HG03039 (cell line): ENCODE measurements at regions not wholly inside any gene's neighbourhood (a gene's known extent, or its start where the extent isn't known, plus 50 kb on each side); places are given as distances from the start of the nearest gene placed in this dataset.
"Not testable (repeated sequence)": the region's sequence is repeated elsewhere in the genome, so short reads cannot be mapped to it uniquely, and the experiment has no call there.

Source experiments
- ATAC-seq: cut with Tn5 transposase; IDR thresholded peaks from one replicate; pipeline ENCODE4 v1.9.1; 2021; ENCODE audit warnings: mild to moderate bottlenecking, moderate library complexity; ENCODE audit not compliant: unreplicated experiment

DNA sequence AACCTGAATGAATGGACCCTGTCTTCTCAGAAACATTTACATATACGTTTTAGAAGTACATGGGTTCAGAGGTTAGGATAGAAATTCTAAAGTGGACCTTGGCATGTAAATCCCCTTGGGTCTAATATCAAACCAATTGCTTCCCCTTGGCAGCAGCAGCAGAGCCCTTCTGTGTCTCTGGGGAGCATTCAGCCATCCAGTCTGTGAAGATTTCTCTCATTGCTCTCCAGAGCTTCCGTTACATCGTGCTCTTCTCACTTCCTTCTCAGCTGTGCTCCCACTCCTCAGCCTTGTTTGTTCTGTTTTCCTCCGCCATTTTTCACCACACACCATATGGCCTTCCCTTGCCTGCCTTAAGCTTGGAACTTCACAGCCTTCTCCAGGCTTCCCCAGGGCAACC is 61.5 kb upstream of the ATP1B1 start:
- ATAC-seq, result no peak

DNA sequence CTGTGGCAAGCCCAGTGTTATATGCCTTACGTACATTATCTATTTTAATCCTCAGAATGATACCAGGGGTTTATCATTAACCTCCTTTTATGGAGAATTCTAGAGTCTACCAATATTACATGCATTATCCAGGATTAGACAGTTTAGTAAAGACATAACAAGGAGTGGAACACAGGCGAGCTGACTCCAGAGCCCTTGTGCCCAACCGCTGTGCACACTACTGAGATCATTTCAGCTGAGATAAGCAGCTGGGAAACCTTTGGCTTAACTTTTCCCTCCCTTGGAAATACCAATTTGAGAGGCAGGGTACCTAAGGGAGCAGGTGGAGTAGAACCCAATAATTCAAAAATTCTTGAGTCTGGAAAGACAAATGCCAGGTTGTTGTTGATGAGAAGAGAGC is 59.8 kb upstream of the ATP1B1 start:
- ATAC-seq, result no peak

DNA sequence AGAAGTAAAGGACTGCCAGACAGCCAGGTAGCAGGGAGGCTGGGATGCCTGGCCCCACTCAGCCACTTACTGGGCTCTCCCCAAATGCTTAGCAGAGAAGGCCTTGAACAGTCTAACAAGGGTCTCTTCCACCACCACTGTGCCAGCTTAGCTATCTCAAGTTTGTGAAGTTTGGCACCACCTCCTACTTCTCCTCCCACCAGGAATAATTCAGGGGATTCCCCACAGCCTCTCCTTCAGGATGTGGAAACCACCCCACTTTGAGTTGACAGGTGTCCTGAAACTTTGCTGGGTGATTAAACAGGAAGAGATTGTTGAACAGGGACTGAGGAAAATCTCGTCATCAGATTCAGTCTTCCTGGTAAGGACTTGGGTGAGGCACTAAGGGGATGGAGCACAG is 59.4 kb upstream of the ATP1B1 start:
- no peak for ATAC-seq

DNA sequence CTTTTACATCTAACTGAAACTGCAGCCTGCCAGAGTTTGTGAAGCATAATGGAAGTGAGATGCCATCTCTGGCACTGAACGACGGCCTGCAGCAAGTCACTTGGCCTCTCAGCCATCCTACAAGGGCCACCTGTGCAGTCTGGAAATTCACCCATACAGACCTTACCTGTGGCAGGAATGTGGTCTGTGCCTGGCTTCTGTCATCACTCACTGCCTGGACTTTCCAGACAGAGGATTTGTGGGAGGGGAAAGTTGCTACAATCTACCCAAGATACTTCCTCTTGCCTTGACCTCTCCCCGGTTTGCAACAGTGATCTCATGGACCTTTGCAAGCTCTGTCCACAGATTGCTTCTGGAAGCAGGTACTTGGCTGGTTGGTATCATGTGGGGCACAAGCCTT is 58.4 kb upstream of the ATP1B1 start:
- no peak for ATAC-seq

DNA sequence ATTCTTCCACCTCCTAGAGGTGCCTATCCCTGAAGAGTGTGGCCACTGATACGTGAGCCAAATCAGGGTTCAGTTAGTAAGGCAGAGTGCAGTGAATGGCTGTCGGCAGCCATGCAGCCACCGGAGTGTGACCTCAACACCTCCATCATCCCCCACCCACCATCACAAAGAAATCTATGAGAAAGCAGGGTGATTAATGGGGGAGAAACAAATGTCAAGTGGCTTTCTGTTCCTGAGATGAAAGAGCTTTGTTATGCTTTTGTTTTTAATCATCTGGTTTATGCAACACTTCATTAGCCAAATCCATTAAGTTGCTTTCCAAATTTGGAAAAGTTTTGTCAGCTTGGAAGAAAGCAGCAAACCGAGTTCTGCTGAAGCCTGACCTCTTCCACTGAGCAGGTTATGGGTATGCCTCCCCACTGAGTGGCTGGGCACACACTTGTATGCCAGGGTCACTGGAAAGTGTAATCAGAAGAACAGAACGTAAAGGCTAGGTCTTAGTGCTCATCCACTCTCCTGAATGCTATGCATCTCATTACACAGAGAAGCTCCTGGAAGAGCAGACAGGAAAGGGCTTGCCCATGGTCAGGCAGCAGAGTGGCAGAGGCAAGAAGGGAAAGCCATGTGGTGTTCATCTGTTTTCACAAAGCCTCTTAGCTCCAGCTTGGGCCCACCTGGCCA is 57.1 kb upstream of the ATP1B1 start:
- ATAC-seq, result no peak

GRCh38 chr1:169051171-169051570 is 55.3 kb upstream of the ATP1B1 start:
- no peak for ATAC-seq

DNA sequence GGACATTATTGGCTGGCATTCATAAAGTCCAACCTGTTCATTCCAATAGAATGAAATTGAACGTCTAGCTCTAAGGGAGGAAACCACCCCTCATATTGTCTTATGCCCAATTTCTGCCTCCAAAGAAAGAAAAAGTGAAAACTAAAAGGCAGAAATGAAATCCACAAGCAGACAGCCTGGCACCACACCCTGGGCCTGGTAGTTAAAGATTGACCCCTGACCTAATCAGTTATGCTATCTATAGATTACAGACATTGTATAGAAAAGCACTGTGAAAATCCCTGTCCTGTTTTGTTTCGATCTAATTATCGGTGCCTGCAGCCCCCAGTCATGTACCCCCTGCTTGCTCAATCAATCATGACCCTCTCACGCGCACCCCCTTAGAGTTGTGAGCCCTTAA is 54.3 kb upstream of the ATP1B1 start:
- not testable (repeated sequence) for ATAC-seq

DNA sequence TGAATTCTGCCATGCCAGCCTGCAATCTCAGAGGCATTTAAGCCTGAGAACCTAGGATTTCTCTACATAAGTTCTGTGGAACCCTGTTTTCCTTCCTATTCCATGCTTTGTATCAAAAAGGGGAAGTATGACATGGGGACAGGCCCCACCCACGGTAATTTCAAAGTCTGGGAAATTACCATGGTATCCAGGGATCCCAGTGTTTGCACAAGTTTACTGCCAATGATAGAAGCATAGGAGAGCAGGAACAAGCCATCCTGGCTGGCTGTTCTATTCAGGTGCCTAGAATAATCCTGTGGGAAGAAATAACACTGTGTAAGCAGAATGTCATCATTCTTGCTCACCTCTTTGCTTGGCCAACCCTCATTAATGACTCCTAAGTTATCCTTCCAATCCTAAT is 53.8 kb upstream of the ATP1B1 start:
- no peak for ATAC-seq

- no peak for ATAC-seq
Observed at GRCh38 chr1:169053196-169053595, 53.3 kb upstream of the ATP1B1 start.
